DND-41 (cell line): ENCODE measurements at regions not wholly inside any gene's neighbourhood (a gene's known extent, or its start where the extent isn't known, plus 50 kb on each side); places are given as distances from the start of the nearest gene placed in this dataset.

Source experiments
- ATAC-seq: fragments of 200-7000 bp; cut with Tn5 transposase; 3 replicates; pipeline ENCODE4 v1.9.1; 2021; ENCODE audit warnings: low read depth; ENCODE audit not compliant: insufficient read depth
- DNase-seq: peaks from one replicate; pipeline ENCODE4 v3.0.0-alpha.2; 2020
- H2AFZ ChIP-seq: 2 replicates; pipeline ENCODE4 v1.6.0; 2012; ENCODE audit warnings: low read depth, low read length
- H3K27ac ChIP-seq: 2 replicates; pipeline ENCODE4 v1.5.1; 2012; ENCODE audit warnings: low read length, inconsistent platforms
- H3K27me3 ChIP-seq: fragments of 200-600 bp; sonication (generic); 2 replicates; pipeline ENCODE4 v1.6.0; 2012; ENCODE audit warnings: low read length, mild to moderate bottlenecking, inconsistent platforms; ENCODE audit not compliant: insufficient read depth, poor library complexity
- H3K36me3 ChIP-seq: 2 replicates; pipeline ENCODE4 v1.5.1; 2012; ENCODE audit warnings: low read length, inconsistent platforms; ENCODE audit not compliant: insufficient read depth
- H3K4me1 ChIP-seq: 2 replicates; pipeline ENCODE4 v1.5.1; 2012; ENCODE audit warnings: mild to moderate bottlenecking, low read length; ENCODE audit not compliant: insufficient read depth
- H3K4me2 ChIP-seq: 2 replicates; pipeline ENCODE4 v1.6.0; 2012; ENCODE audit warnings: mild to moderate bottlenecking, moderate library complexity, low read length, inconsistent platforms; ENCODE audit not compliant: insufficient read depth
- H3K4me3 ChIP-seq, 2 experiments: fragments of 200-600 bp in 1 of 2; shearing (Covaris generic) in 1 of 2; 2 replicates each; pipeline ENCODE4 v1.5.1; 2012 to 2016; ENCODE audit warnings: inconsistent platforms in 2 of 2, low read length in 2 of 2, mild to moderate bottlenecking in 2 of 2, low read depth in 1 of 2, moderate library complexity in 1 of 2
- H3K79me2 ChIP-seq: 2 replicates; pipeline ENCODE4 v1.6.0; 2012; ENCODE audit warnings: low read length, inconsistent platforms; ENCODE audit not compliant: insufficient read depth
- H3K9ac ChIP-seq: 2 replicates; pipeline ENCODE4 v1.6.0; 2012; ENCODE audit warnings: low read depth, mild to moderate bottlenecking, inconsistent platforms, low read length, moderate library complexity
- H3K9me3 ChIP-seq: 2 replicates; pipeline ENCODE4 v1.5.1; 2012; ENCODE audit warnings: low read length, moderate library complexity, mild to moderate bottlenecking, inconsistent platforms; ENCODE audit not compliant: insufficient read depth, severe bottlenecking
- H4K20me1 ChIP-seq: 2 replicates; pipeline ENCODE4 v1.6.0; 2012; ENCODE audit warnings: low read length; ENCODE audit not compliant: insufficient read depth
- CTCF ChIP-seq: IDR thresholded peaks from 2 replicates; pipeline ENCODE4 v1.5.1; 2012; ENCODE audit warnings: borderline replicate concordance, low read length, moderate library complexity, mild to moderate bottlenecking; ENCODE audit not compliant: poor library complexity, severe bottlenecking; ENCODE audit errors: extremely low read depth
- EZH2 ChIP-seq: IDR thresholded peaks from 3 replicates; pipeline ENCODE4 v1.6.1; 2012; ENCODE audit warnings: borderline replicate concordance, low read depth, mild to moderate bottlenecking, moderate library complexity, low read length, inconsistent platforms; ENCODE audit not compliant: severe bottlenecking

- Histone ChIP-seq H2AFZ (no peak overlapping the region), H3K27me3 (no peaks in the 10 kb centered on the region), H3K79me2 (no peaks in the 10 kb centered on the region), H3K4me1 (no peaks in the 10 kb centered on the region), H3K9ac (no peak overlapping the region), H3K36me3 (no peaks in the 10 kb centered on the region), H4K20me1 (no peaks in the 10 kb centered on the region), H3K4me3 (no peak overlapping the region), H3K4me2 (no peak overlapping the region), H3K9me3 (peaks cover 4% of the 10 kb centered on the region), H3K27ac (no peak overlapping the region)
- TF ChIP-seq CTCF (no peak), EZH2 (no peak)
- no peak for DNase-seq
- ATAC-seq = no peak
Measured at GRCh38 chr5:167358868-167359492, 932.5 kb upstream of the WWC1 start.

- no peak overlapping the region for H2AFZ ChIP-seq
- ATAC-seq (no peak), DNase-seq (no peak)
- peaks cover 4% of the 10 kb centered on the region for H3K9me3 ChIP-seq
- H3K4me1 ChIP-seq = no peaks in the 10 kb centered on the region
- no peak overlapping the region for H3K27ac ChIP-seq
- H4K20me1 ChIP-seq = no peaks in the 10 kb centered on the region
- no peak overlapping the region for H3K4me3 ChIP-seq
- H3K9ac ChIP-seq = no peak overlapping the region
- H3K36me3 ChIP-seq = no peaks in the 10 kb centered on the region
- H3K79me2 ChIP-seq = no peaks in the 10 kb centered on the region
- no peaks in the 10 kb centered on the region for H3K27me3 ChIP-seq
- TF ChIP-seq EZH2 = no peak
- TF ChIP-seq CTCF = no peak
- H3K4me2 ChIP-seq = no peak overlapping the region
Measured at GRCh38 chr5:167361795-167362194, 929.6 kb upstream of the WWC1 start.

GRCh38 chr5:167363065-167363464, 928.4 kb upstream of the WWC1 start:
- TF ChIP-seq CTCF = no peak
- no peak for TF ChIP-seq EZH2

GRCh38 chr5:167375125-167375524, 916.3 kb upstream of the WWC1 start:
- Histone ChIP-seq H4K20me1 (no peaks in the 10 kb centered on the region), H3K27ac (no peak overlapping the region), H3K36me3 (no peaks in the 10 kb centered on the region), H2AFZ (no peak overlapping the region), H3K79me2 (no peaks in the 10 kb centered on the region), H3K4me3 (no peak overlapping the region), H3K9me3 (no peaks in the 10 kb centered on the region), H3K9ac (no peak overlapping the region), H3K4me1 (no peaks in the 10 kb centered on the region), H3K4me2 (no peak overlapping the region), H3K27me3 (no peaks in the 10 kb centered on the region)
- ATAC-seq = no peak
- TF ChIP-seq EZH2 (no peak), CTCF (no peak)
- no peak for DNase-seq

More at GRCh38 chr5:167363065-167363464, 928.4 kb upstream of the WWC1 start:
- Histone ChIP-seq H4K20me1 (no peaks in the 10 kb centered on the region), H3K4me1 (no peaks in the 10 kb centered on the region), H3K36me3 (no peaks in the 10 kb centered on the region), H3K27ac (no peak overlapping the region), H3K4me3 (no peak overlapping the region), H3K4me2 (no peak overlapping the region), H3K9ac (no peak overlapping the region), H2AFZ (no peak overlapping the region), H3K27me3 (no peaks in the 10 kb centered on the region), H3K79me2 (no peaks in the 10 kb centered on the region), H3K9me3 (peaks cover 2% of the 10 kb centered on the region)
- ATAC-seq (no peak), DNase-seq (no peak)
